ENCODE measurements at regions not wholly inside any gene's neighbourhood (a gene's known extent, or its start where the extent isn't known, plus 50 kb on each side); places are given as distances from the start of the nearest gene placed in this dataset.
A peak's percentile ranks its signal among the peaks of the same experiment; 100 is the strongest.

DNA sequence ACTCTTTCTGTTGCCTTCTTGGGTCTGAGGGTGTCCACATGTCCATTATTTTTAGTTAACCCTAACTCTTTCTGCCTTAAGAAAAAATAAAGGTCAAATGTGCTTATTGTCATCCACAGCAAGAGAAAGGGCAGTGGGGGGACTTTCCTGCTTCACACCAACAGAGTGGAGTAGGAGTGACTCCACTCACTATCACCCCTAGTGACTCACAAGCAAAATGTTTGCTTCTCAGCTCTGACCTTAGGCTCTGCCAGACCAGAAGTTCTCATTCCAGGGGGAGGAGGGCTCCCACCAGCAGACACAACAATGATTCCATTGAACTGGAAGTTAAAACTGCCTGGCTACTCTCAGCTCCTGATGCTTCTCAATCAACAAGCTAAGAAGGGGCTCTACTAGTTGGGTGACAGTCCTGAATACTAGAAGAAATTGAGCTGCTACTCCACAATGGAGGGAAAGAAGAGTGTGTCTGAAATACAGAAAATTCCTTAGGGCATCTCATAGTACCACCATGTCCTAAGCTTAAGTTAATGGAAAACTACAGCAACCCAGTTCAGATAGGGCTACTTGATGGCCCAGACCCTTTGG is 83.9 kb upstream of the AFDN start (continued):
- TF ChIP-seq NKX3-1 (CRISPR knock-in tag; IDR thresholded peaks at IDR 0.05) (no peak), SUZ12 (IDR thresholded peaks at IDR 0.05; ENCODE audit: low read depth, low read length) (no peak), ZNF790 (CRISPR knock-in tag; IDR thresholded peaks at IDR 0.05; ENCODE audit: borderline replicate concordance) (no peak), MEIS1 (CRISPR knock-in tag; IDR thresholded peaks at IDR 0.05; ENCODE audit: borderline replicate concordance) (0 out of 2 replicates have a peak, but pooled peaks have one; percentile 38), HMG20A (CRISPR knock-in tag; IDR thresholded peaks at IDR 0.05; ENCODE audit: borderline replicate concordance) (peak; percentile 85; the same call in 1 of the 2 replicates), DRAP1 (CRISPR knock-in tag; IDR thresholded peaks at IDR 0.05) (peak; percentile 24; the same call in 1 of the 2 replicates), CC2D1A (CRISPR knock-in tag; IDR thresholded peaks at IDR 0.05) (0 out of 2 replicates have a peak, but pooled peaks have one; percentile 60), ZNF329 (CRISPR knock-in tag; IDR thresholded peaks at IDR 0.05; ENCODE audit: low read depth) (no peak), KDM2A (CRISPR knock-in tag; IDR thresholded peaks at IDR 0.05; ENCODE audit: borderline replicate concordance, low read depth) (no peak), GPBP1L1 (CRISPR knock-in tag; IDR thresholded peaks at IDR 0.05) (no peak), ZNF546 (CRISPR knock-in tag; conservative IDR thresholded peaks at IDR 0.05) (no peak), ZNF766 (CRISPR knock-in tag; IDR thresholded peaks at IDR 0.05; ENCODE audit: borderline replicate concordance) (no peak), ASH2L (IDR thresholded peaks at IDR 0.05; ENCODE audit: insufficient read length, low read depth, low read length) (peak; percentile 53), REL (CRISPR knock-in tag; conservative IDR thresholded peaks at IDR 0.05) (no peak), ZNF18 (CRISPR knock-in tag; IDR thresholded peaks at IDR 0.05; ENCODE audit: insufficient replicate concordance) (peak; percentile 98), IRX3 (CRISPR knock-in tag; IDR thresholded peaks at IDR 0.05; ENCODE audit: borderline replicate concordance, low read depth) (no peak), ZMYM3 (CRISPR knock-in tag; IDR thresholded peaks at IDR 0.05) (peak; percentile 85), HMG20B (CRISPR knock-in tag; conservative IDR thresholded peaks at IDR 0.05) (no peak), FOXP1 (IDR thresholded peaks at IDR 0.05) (no peak), FOXP1 (CRISPR knock-in tag; IDR thresholded peaks at IDR 0.05) (peak; percentile 76), ZNF276 (CRISPR knock-in tag; IDR thresholded peaks at IDR 0.05; ENCODE audit: low read depth) (no peak), ZNF354B (CRISPR knock-in tag; IDR thresholded peaks at IDR 0.05) (no peak)
- TF ChIP-seq, protein P1, sequence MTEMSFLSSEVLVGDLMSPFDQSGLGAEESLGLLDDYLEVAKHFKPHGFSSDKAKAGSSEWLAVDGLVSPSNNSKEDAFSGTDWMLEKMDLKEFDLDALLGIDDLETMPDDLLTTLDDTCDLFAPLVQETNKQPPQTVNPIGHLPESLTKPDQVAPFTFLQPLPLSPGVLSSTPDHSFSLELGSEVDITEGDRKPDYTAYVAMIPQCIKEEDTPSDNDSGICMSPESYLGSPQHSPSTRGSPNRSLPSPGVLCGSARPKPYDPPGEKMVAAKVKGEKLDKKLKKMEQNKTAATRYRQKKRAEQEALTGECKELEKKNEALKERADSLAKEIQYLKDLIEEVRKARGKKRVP (CRISPR knock-in tag; IDR thresholded peaks at IDR 0.05): no peak
- TF ChIP-seq, protein P2, sequence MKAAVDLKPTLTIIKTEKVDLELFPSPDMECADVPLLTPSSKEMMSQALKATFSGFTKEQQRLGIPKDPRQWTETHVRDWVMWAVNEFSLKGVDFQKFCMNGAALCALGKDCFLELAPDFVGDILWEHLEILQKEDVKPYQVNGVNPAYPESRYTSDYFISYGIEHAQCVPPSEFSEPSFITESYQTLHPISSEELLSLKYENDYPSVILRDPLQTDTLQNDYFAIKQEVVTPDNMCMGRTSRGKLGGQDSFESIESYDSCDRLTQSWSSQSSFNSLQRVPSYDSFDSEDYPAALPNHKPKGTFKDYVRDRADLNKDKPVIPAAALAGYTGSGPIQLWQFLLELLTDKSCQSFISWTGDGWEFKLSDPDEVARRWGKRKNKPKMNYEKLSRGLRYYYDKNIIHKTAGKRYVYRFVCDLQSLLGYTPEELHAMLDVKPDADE (CRISPR knock-in tag; IDR thresholded peaks at IDR 0.05): no peak
